HG02885 (cell line): ENCODE measurements at regions not wholly inside any gene's neighbourhood (a gene's known extent, or its start where the extent isn't known, plus 50 kb on each side); places are given as distances from the start of the nearest gene placed in this dataset.

Experiments
- ATAC-seq: cut with Tn5 transposase; IDR thresholded peaks from one replicate; pipeline ENCODE4 v1.9.1; 2021; ENCODE audit warnings: mild to moderate bottlenecking; ENCODE audit not compliant: unreplicated experiment, poor library complexity

DNA sequence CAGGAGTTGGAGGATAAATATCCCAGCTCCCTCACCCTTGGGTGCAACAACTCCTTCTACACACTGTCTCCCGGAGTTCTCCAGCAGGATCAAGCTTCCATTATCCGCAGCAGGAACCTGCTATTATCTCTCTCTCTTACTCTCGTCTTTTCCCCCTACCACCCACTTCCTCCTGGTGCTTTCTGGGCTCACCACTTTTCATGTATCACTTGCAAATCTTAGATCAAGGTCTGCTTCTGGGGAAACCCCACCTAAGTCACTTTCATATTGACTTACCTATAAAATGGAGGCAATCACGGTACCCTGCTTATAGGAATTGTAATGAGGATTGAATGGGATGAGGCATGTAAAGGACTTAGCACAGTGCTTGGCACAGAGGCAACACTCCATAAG is 589.5 kb downstream of the BCOR start:
- ATAC-seq, result no peak

DNA sequence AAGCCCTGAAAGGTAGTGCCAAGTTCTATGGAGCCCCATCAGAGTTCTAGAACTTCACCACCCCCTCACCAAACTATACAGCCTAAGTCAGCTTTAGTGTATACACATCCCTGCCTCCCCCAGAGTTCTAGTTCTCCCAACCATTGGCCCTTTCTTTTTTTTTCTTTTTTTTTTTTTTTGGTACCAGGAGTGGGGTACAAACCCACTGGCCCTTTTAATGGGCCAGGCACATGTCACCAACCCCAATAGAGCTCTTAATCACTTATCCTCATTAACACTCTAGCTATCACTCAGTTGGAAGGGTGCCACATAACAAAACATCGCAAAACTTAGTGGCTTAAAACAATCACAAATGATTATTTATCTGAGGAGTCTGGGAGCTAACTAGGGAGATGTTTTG is 588.6 kb downstream of the BCOR start:
- no peak for ATAC-seq

DNA sequence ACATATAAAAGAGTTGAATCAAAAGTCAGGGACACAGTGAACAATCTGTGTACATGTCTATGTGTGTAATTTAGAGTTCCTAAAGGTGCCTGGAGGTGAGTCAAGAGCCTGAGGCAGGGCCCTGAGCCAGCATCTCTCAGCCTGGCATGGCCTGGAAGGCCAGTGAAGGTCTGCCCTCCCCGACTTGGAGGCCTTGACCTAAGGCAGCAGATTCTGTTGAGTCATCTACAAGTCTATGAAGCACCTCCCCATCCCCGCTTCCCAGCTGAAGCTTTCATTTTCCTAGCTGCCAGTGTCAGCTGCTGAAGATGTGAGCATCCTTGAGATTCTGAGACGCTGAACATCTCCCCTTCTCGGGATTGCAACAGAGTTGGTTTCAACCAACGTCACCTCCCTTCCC is 583.9 kb downstream of the BCOR start:
- ATAC-seq, result no peak

DNA sequence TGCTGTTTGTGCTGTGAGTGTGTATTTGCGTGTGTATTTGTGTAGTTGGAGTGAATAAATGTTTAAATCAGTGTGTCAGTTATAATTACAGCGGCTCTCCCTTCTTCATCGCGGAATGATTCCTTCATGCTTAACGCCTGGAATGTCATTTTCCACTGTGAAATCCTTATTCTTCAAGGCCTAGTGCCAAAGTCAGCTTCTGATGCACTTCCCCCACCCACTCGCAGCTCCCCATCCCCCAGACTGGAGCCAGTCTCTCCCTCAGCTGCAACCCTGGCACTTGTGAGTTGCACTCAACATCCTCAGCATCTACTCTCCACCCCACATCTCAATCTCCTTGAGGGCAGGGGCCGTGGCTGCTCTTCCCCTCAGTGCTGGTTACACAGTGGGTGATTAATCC is 583.0 kb downstream of the BCOR start:
- ATAC-seq, result no peak

DNA sequence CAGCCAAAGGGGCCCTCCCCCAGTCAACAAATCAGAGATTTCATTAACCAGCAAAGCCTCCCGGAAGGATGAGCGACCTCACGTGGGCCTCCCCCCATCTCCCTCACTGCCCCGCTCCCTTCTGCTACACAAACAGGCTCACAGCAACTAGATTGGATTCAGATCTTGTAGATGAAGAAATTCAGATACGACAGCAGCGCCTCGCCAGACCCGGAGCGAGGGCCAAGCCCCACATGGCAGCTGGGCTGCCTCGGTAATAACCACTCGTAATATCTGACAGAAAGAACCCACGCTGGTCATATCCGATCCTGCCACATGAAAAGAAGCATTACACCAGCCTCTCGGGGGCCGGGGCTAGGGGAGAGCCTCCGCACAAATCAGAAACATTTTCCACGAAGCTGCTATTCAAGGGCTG is 581.3 kb downstream of the BCOR start:
- ATAC-seq, result no peak

DNA sequence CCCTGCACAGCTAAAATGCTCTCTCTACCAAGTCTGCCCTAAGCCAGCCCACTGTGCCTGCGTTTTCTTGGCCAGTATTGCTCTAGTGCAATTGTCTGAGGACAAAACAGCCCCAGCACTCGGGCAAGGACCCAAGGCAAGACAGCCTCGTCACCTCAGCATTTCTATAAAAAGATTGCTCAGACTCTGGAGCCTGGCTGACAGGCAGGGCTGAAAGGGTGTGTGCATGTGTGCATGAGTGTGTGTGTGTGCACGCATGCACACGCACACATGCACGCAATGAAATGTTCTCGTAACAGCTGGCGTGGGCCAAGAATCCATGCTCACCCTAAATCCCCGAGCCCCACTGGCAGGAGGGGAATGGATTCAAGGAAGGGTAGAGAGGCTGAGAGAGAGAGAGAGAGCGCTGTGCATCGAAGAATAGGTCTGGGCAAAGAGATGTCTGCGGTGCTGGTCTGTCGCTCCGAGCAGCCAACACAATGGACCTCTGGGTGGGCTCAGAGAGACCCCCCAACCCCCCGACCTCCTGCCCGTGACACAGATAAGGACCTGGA is 579.2 kb downstream of the BCOR start:
- ATAC-seq, result no peak

DNA sequence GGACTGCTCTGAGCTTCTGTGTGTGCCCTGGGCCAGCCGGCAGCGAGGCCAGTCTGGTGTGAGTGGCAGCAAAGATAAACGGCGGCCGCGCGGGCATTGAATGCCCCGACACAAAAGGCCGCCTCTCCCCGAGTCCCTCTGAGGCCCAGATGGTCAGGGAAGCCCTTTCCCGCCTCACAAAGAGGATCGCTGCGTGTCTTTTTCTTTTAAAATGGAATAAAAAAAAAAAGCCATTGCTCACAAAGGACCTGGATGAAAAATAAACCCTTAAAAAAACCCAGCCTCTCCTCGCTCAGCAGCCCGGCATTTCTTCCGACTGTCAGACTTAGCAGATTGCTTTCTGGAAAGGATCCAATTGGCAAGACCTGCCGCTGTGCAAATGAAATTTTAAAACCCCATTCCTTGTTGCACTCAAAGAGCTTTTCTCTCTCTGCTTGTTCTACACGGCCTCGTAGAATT is 578.7 kb downstream of the BCOR start:
- no peak for ATAC-seq

DNA sequence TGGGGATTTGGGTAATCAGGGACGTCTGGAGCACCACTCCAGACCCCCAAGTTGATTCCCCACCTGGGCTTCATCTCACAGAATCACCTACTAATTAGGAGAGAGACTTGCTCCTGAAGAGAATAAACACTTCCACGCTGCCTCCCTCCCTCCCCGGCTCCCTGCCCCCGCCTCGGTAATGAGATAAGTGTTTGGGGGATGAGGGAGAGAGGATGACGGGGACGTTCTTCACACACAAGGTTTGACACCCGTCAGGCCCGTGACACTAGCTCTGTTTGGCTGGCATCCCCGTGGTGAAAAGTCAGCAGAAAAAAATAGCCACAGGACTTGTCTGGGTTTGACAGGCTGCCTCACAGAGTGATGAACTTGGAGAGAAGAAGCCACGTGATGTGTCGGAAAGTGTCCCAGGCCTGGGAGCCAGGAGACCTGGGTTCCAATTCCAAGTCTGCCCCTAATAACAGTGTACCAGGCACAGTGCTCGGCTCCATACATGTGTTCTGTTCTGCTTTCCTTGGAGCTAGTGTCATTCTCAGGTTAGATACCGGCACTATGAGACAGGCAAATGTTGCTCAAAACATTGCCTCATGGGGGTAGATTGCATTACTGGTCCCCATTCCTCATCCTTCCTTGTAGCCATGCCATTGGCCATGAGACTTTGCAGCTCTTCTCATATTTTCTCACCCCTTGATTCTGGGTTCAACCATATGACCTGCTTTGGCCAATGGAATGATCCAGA is 578.0 kb downstream of the BCOR start:
- no peak for ATAC-seq

DNA sequence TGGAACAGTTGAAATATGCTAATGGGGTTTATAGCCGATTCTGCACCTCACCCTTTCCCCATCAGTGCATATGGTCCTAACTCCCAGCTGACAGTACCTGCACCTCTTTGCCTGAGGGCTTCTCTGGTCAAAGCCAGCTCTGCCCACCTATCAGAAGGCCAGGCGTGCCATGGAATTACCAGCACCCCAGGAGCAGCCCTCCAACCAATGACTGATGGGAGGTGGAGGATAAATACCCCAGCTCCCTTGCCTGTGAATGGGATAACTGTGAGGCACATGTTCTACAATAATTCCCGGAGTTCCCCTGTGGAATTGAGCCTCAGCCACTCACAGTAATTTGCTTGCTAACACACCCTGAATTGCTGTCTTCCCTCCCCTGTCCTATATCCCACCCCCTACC is 572.0 kb downstream of the BCOR start:
- ATAC-seq, result no peak

DNA sequence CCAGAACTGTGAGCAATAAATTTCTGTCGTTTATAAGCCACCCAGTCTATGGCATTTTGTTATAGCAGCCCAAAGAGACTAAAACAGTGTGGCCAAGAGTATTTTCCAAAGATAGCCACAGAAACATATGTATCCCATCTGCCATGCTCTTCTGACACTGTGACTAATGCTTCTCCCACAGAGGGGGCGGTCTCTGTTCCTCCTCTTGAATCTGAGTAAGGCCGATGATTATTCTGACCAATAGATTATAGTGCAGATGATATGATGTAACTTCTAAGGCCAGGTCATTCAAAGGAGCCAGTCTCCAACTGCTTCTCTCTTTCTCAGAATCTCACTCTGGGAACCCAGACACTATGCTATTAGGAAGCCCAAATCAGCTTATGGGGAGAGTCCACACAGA is 570.7 kb downstream of the BCOR start:
- no peak for ATAC-seq

DNA sequence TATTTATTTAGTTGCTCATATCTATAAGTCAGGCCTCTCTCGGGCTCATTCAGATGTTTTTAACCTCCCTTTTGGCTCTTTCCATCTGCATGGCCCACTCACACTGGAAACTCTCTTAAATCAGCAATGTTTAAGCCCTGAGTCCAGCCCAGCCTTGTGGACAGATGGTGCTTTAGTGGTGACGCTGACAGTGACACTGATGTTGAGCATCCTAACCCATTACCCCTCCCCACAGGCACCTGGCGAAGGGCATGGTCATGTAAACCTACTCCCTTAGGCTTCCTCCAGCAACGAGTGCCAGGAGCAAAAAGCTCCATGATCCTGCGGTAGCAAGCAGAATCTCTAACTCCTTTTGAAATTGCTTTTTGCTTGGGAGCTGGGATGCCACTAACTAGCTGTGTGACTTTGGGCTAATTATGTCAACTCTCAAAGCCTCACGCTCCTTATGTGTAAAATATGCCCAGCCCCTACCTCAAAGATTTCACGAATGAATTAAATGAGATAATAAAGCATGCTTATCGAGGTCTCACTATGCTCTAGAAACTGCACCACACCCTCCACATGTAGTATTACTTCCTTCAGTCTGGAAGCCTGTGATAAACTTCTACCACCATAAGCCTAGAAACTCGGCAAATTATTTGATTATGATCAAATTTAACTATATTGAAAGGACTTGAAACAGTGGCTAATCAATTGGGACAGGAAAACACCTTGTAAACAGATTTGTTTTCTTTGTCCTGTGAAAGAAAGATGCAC is 569.4 kb downstream of the BCOR start:
- ATAC-seq, result no peak

DNA sequence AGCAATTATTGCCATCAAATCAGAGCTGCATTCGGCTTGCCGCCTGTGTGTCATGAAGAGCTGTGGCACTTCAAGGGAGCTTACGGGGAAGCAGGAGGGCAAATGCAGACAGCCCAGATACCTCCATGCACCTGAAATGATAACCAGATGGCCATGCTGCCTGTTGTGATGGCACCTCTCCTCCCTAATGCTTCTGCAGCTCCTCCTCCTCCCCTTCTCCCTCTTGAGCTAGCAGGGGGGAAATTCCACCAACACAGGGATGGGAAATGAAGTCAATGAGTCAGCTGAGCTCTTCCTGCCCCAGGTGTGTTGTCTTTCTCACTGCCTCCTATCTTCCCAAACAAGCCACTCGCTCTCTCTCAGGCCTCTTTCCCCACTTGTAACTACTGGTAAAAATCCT is 565.0 kb downstream of the BCOR start:
- ATAC-seq, result no peak

DNA sequence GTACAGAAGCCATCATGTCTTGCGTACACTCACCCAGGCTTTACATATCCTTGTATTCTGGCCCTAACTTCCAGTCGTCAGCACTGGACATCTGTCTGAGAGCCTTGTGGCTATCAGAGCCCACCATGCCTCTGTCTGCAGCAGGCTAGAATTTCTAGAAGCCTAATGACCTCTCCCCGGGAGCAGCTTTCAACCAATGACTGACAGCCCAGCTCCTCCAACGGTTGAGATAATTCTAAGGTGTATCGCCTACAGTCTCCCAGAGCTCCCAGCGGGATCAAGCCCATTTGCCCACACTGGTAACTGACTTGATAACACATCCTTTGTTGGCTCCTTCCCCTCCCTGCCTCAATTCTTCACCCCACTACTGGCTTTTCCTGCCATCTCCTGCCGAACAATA is 562.8 kb downstream of the BCOR start:
- ATAC-seq, result no peak

DNA sequence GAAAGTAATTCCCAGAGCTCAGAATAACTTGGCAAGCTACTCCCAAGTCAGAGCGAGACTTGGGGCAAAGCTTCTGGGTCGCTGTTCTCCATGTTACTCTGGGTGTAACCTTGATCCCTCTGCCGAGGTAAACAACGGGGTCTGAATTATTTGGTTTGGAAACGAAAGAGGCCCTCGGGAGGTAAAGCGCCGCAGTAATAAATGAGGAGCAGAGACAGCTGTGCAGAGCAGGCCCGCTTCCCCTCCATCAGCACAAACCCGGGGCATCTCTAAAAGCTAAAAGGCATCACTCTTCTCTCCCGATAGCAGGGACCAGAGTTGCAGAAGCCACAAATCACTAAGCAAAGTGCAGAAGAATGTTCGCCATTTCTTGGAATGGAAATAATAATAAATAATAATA is 561.5 kb downstream of the BCOR start:
- ATAC-seq, result no peak

DNA sequence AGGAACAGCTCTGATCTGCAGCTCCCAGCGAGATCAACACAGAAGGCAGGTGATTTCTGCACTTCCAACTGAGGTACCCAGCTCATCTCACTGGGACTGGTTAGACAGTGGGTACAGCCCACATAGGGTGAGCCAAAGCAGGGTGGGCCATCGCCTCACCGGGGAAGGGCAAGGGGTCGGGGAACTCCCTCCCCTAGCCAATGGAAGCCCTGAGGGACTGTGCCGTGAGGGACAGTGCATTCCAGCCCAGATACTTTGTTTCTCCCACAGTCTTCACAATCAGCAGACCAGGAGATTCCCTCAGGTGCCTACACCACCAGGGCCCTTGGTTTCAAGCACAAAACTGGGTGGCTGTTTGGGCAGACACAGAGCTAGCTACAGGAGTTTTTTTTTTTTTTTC is 555.9 kb downstream of the BCOR start:
- ATAC-seq, result no peak

DNA sequence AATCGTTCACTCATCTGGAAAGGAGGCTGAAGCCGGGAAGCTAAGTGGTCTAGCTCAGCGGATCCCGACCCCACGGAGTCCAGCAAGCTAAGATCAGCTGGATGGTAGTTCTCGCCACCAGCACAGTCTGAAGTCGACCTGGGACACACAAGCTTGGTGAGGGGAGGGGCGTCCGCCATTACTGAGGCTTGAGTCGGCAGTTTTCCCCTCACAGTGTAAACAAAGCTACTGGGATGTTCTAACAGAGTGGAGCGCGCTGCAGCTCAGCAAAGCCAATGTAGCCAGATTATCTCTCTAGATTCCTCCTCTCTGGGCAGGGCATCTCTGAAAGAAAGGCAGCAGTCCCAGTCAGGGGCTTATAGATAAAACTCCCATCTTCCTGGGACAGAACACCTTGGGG is 555.4 kb downstream of the BCOR start:
- no peak for ATAC-seq

DNA sequence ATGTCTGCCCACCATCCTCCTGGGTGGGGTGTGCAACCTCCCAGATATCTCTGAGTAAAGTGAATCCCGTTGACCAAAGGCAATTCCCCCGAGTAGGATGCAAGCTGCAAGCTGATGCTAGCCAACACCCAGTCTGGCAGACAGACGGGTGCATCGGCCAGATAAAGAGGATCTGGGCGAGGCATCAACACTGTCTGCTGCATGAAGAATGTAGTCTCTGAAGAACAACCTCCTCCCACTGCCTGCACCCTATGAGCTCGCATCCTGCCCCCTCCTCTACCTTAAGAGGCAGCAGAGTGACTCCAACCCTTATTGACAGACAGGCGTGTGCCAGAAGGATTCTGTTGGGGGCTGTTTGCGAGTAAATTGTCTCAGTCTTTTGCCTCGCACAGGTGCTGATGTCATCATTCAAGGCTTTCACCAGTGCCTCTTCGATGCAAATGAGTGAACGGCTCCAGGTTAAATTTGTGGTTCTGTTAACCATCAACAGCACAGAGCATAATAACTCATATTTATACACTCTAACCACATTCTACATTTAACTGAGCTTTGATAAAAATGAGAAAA is 546.9 kb downstream of the BCOR start:
- ATAC-seq, result peak; percentile 38

DNA sequence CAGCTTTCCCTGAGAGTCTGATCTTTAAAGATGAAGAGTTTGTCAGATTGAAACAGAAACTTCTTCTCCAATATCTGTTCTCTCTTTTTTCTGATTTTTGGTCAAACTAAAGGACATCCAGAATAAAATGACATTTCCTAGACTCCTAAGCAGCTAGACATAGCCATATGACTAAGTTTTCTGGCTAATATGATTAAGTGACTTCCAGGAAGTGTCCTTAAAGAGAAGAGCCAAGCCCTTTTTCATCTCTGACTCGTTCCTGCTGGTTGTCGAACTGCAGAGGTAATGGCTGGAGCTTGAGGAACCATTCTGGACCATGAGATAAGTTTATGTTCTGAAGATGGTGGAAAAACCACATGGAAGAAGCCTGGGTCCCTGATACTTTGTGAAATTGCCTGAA is 546.0 kb downstream of the BCOR start:
- no peak for ATAC-seq

DNA sequence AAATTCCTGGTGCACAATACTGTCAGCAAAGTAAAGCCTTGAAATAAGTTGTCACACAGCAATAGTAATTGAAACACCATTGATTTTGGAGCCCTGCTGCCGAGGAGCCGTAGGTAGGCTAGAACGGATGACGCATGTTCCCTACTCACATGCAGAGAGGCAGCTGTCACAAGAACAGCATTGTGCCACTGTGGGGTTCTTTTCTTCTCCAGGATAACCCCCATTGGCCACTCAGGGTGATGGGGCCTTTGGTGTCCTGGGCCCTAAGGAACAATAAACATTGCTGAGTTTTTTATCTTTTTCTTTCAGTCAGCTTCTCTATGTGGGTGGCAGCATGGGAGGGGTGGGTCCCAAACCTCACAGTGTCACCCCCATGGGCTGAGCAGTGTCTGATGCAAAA is 542.3 kb downstream of the BCOR start:
- ATAC-seq, result no peak

DNA sequence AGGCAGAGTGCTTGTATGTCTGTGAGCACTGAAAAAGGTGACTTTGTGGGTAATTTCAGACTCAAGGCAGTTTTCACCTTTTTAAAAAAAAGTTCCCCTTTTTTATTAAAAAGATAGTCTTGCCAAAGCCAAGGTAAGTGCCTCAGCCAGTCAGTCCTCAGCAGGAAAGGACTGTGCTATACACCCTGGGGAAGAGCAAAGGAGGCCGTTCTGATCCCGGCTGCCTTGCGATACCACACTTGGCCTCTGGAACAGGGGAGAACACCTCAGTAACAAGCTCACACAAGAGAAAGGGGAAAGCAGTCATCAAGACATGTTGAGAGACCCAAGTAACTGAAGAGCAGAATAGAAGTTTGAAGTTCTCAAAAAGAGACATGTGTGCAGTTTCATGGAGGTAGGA is 541.7 kb downstream of the BCOR start:
- no peak for ATAC-seq

DNA sequence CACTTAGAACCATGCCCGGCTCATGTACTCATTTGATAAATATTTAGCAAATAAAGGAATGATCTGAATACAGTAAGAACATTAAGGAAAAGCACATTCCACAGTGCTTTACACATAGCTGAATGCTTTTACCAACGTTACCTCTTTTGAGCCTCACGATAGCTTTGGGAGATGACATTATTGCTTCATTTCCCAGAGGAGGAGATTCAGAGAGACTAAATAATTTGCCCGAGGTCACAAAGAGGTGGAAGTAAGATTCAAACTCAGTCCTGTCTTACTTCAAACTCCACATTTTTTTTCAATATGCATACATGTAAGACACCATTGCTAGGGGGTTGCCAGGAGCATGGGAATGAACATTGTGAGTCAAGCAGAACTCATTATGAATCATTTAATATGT is 538.5 kb downstream of the BCOR start:
- no peak for ATAC-seq
